ENCODE measurements at regions not wholly inside any gene's neighbourhood (a gene's known extent, or its start where the extent isn't known, plus 50 kb on each side); places are given as distances from the start of the nearest gene placed in this dataset.

DNA sequence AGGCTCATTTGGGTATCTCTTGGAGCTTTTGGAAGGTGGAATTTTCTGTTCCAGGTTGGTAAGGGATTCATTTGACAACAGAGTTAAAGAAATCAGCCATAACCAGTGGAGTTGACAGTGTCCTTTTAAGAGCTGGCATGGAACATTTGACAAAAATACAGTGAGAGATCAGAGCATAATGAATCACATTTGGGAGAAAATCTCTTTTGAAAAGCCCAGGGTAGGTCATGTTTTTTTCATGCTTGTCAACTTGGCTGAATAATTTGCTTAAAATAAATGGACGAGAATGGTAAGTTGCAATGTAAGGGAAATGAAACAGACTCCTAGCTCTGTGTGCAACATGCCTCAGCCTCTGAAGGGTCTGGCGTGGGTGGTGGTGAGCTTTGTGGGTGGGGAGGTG lies 235.3 kb upstream of the N4BP1 start:
- no peaks in the 10 kb centered on the region for H3K27me3 Mint-ChIP-seq
- H3K36me3 ChIP-seq (ENCODE audit: insufficient read depth, low read length), result no peaks in the 10 kb centered on the region
- DNase-seq, result no peak
- ChIA-PET CTCF (ENCODE audit: partially characterized antibody) (no interaction called here), POLR2A (ENCODE audit: partially characterized antibody) (no interaction called here)
- no peaks in the 10 kb centered on the region for H3K4me1 Mint-ChIP-seq
- H3K4me3 Mint-ChIP-seq, result no peak overlapping the region
- H3K27ac ChIP-seq (ENCODE audit: low read depth, low read length), result no peak overlapping the region
- H3K36me3 Mint-ChIP-seq, result no peaks in the 10 kb centered on the region
- H3K9me3 Mint-ChIP-seq, result peaks cover 0 to 5% (median 1%) of the 10 kb centered on the region in 8 donors
- no peaks in the 10 kb centered on the region for H3K27me3 ChIP-seq (ENCODE audit: insufficient read depth, low read length)
- intact Hi-C loops (cut with micrococcal nuclease), result no loop called here
- no peak overlapping the region for H3K27ac Mint-ChIP-seq
- H3K9me3 ChIP-seq (ENCODE audit: control insufficient read depth in 1 of 2, low read length in 2 of 2), result no peaks in the 10 kb centered on the region
- no peaks in the 10 kb centered on the region for H3K4me1 ChIP-seq (ENCODE audit: insufficient read depth, low read length)
- H3K4me3 ChIP-seq (ENCODE audit: low read length in 2 of 2), result no peak overlapping the region

DNA sequence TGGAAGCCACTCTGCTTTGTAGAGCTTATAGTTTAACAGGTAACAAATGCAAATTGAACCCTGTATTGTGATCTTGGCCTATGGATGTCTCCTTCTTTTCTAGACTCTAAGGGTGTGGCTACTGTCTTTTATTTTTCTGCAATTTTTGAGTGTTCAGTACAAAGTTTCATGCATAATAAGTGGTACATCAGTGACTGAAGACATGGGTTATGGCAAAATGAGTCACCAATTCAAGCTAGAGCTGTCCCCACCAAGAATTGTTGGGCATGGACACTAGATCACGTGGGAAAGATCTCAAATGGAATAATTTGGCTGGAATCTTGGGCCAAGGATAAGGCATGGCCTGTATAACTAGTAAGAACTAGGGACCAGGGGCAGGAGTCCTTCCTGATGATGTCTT lies 228.4 kb upstream of the N4BP1 start:
- H3K27ac ChIP-seq (ENCODE audit: low read depth, low read length), result no peak overlapping the region
- H3K4me1 ChIP-seq (ENCODE audit: insufficient read depth, low read length), result no peaks in the 10 kb centered on the region
- intact Hi-C loops (cut with micrococcal nuclease), result no loop called here
- Mint-ChIP-seq H3K27ac (no peak overlapping the region), H3K9me3 (peaks cover 0 to 6% (median 3%) of the 10 kb centered on the region in 8 donors), H3K36me3 (no peaks in the 10 kb centered on the region), H3K4me1 (no peaks in the 10 kb centered on the region), H3K4me3 (no peak overlapping the region), H3K27me3 (no peaks in the 10 kb centered on the region)
- no peak overlapping the region for H3K4me3 ChIP-seq (ENCODE audit: low read length in 2 of 2)
- ChIA-PET CTCF (ENCODE audit: partially characterized antibody) (no interaction called here), POLR2A (ENCODE audit: partially characterized antibody) (no interaction called here)
- DNase-seq, result no peak
- H3K36me3 ChIP-seq (ENCODE audit: insufficient read depth, low read length), result no peaks in the 10 kb centered on the region
- H3K27me3 ChIP-seq (ENCODE audit: insufficient read depth, low read length), result no peaks in the 10 kb centered on the region
- H3K9me3 ChIP-seq (ENCODE audit: control insufficient read depth in 1 of 2, low read length in 2 of 2), result no peaks in the 10 kb centered on the region

DNA sequence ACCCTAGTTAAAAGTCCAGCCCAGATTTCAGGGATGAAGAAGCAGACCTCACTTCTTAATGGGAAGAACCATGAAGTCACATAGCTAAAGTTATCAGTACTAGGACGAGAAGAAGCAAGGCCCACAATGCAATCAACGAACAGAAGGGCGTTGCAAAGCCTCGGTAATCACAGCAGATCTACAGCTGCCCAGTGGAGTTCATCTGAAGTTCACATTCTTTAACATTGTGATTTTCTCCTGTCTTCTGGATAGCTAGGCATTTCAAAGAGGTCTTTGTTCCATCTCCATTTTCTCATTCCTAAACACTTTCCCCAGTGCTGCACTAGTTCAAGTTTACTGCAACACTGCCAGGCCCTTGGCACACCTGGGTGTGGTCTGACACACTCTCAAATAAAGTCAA lies 226.7 kb upstream of the N4BP1 start:
- POLR2A ChIA-PET (ENCODE audit: partially characterized antibody), result no interaction called here
- no peaks in the 10 kb centered on the region for H3K9me3 ChIP-seq (ENCODE audit: control insufficient read depth in 1 of 2, low read length in 2 of 2)
- CTCF ChIA-PET (ENCODE audit: partially characterized antibody), result no interaction called here
- Mint-ChIP-seq H3K4me1 (no peaks in the 10 kb centered on the region), H3K4me3 (no peak overlapping the region), H3K36me3 (no peaks in the 10 kb centered on the region), H3K9me3 (peaks cover 0 to 6% (median 3%) of the 10 kb centered on the region in 8 donors), H3K27me3 (no peaks in the 10 kb centered on the region), H3K27ac (no peak overlapping the region)
- intact Hi-C loops (cut with micrococcal nuclease), result no loop called here
- no peak overlapping the region for H3K4me3 ChIP-seq (ENCODE audit: low read length in 2 of 2)
- H3K27ac ChIP-seq (ENCODE audit: low read depth, low read length), result no peak overlapping the region
- H3K27me3 ChIP-seq (ENCODE audit: insufficient read depth, low read length), result no peaks in the 10 kb centered on the region
- no peaks in the 10 kb centered on the region for H3K4me1 ChIP-seq (ENCODE audit: insufficient read depth, low read length)
- no peaks in the 10 kb centered on the region for H3K36me3 ChIP-seq (ENCODE audit: insufficient read depth, low read length)
- no peak for DNase-seq

DNA sequence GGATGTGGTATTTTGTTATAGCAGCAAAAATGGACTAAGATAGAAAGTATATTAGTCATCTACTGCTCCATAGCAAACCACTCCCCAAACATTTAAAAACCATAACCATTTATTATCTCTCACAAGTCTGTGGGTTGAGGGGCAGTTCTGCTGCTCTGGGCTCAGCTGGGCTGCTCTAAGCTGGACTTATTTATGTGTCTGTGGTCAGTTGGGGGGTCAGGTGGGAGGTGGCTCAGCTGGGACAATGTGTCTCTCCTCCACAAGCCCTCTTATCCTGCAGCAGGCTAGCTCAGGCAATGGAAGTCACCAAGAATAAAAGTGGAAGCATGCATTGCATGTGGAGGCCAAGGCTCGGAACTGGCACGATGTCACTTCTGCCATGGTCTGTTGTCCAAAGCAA lies 226.1 kb upstream of the N4BP1 start:
- H3K27me3 ChIP-seq (ENCODE audit: insufficient read depth, low read length), result no peaks in the 10 kb centered on the region
- no peaks in the 10 kb centered on the region for H3K9me3 ChIP-seq (ENCODE audit: control insufficient read depth in 1 of 2, low read length in 2 of 2)
- intact Hi-C loops (cut with micrococcal nuclease), result no loop called here
- H3K27ac ChIP-seq (ENCODE audit: low read depth, low read length), result no peak overlapping the region
- no peaks in the 10 kb centered on the region for H3K36me3 Mint-ChIP-seq
- peaks cover 0 to 6% (median 3%) of the 10 kb centered on the region in 8 donors for H3K9me3 Mint-ChIP-seq
- H3K4me1 Mint-ChIP-seq, result no peaks in the 10 kb centered on the region
- H3K4me3 Mint-ChIP-seq, result no peak overlapping the region
- no peaks in the 10 kb centered on the region for H3K36me3 ChIP-seq (ENCODE audit: insufficient read depth, low read length)
- H3K4me3 ChIP-seq (ENCODE audit: low read length in 2 of 2), result no peak overlapping the region
- no peaks in the 10 kb centered on the region for H3K4me1 ChIP-seq (ENCODE audit: insufficient read depth, low read length)
- H3K27ac Mint-ChIP-seq, result no peak overlapping the region
- no peak for DNase-seq
- no peaks in the 10 kb centered on the region for H3K27me3 Mint-ChIP-seq
- CTCF ChIA-PET (ENCODE audit: partially characterized antibody), result no interaction called here
- POLR2A ChIA-PET (ENCODE audit: partially characterized antibody), result no interaction called here

DNA sequence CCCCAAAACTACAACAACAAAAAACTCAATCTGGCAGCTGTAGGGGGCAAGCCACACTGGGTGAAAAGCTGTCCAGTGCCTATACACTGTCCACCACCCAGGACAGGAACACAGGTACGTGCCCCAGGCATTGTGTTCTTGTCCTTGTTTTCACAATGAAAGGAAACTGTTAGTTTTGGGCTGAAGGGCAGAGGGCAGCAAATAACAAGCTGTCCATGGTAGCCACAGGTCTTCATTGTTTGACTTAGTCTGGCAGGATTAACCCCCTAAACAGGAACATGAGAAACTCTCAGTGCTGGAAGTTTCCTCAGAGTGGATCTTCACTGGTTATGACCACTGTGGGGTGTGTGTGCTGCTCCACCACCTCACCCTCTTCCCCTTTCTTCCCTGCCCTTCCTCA lies 224.6 kb upstream of the N4BP1 start:
- Histone ChIP-seq H3K27me3 (ENCODE audit: insufficient read depth, low read length) (no peaks in the 10 kb centered on the region), H3K4me3 (ENCODE audit: low read length in 2 of 2) (no peak overlapping the region), H3K9me3 (ENCODE audit: control insufficient read depth in 1 of 2, low read length in 2 of 2) (no peaks in the 10 kb centered on the region), H3K36me3 (ENCODE audit: insufficient read depth, low read length) (no peaks in the 10 kb centered on the region), H3K4me1 (ENCODE audit: insufficient read depth, low read length) (no peaks in the 10 kb centered on the region), H3K27ac (ENCODE audit: low read depth, low read length) (no peak overlapping the region)
- ChIA-PET POLR2A (ENCODE audit: partially characterized antibody) (no interaction called here), CTCF (ENCODE audit: partially characterized antibody) (no interaction called here)
- H3K36me3 Mint-ChIP-seq, result no peaks in the 10 kb centered on the region
- intact Hi-C loops (cut with micrococcal nuclease), result no loop called here
- no peaks in the 10 kb centered on the region for H3K4me1 Mint-ChIP-seq
- DNase-seq, result no peak
- peaks cover 0 to 10% (median 3%) of the 10 kb centered on the region in 8 donors for H3K9me3 Mint-ChIP-seq
- no peak overlapping the region for H3K4me3 Mint-ChIP-seq
- H3K27me3 Mint-ChIP-seq, result no peaks in the 10 kb centered on the region
- H3K27ac Mint-ChIP-seq, result no peak overlapping the region

DNA sequence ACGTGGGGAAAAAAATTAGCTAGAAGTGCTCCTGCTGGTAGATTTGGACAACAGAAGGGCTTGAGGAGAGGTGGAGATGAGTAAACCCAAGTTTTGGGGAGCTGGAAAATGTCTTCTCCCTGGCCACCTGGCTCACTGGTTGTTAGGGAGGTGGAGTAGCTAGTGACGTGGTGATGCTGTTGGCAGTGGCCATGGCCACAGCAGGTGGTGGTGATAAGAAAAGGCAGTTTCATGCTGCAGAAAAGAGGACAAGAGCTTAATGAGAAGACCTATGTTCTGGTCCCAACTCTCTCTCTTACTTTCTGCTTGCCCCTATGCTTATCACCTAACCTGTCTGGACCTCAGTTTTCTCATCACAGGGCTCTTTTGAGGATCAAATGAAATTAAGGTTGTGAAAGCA lies 223.5 kb upstream of the N4BP1 start:
- no peaks in the 10 kb centered on the region for H3K4me1 Mint-ChIP-seq
- POLR2A ChIA-PET (ENCODE audit: partially characterized antibody), result no interaction called here
- H3K4me1 ChIP-seq (ENCODE audit: insufficient read depth, low read length), result no peaks in the 10 kb centered on the region
- no peak overlapping the region for H3K27ac ChIP-seq (ENCODE audit: low read depth, low read length)
- H3K36me3 Mint-ChIP-seq, result no peaks in the 10 kb centered on the region
- H3K9me3 Mint-ChIP-seq, result peaks cover 0 to 11% (median 3%) of the 10 kb centered on the region in 8 donors
- no peaks in the 10 kb centered on the region for H3K27me3 Mint-ChIP-seq
- H3K4me3 ChIP-seq (ENCODE audit: low read length in 2 of 2), result no peak overlapping the region
- H3K9me3 ChIP-seq (ENCODE audit: control insufficient read depth in 1 of 2, low read length in 2 of 2), result no peaks in the 10 kb centered on the region
- H3K4me3 Mint-ChIP-seq, result no peak overlapping the region
- intact Hi-C loops (cut with micrococcal nuclease), result no loop called here
- no peaks in the 10 kb centered on the region for H3K27me3 ChIP-seq (ENCODE audit: insufficient read depth, low read length)
- H3K36me3 ChIP-seq (ENCODE audit: insufficient read depth, low read length), result no peaks in the 10 kb centered on the region
- no peak overlapping the region for H3K27ac Mint-ChIP-seq
- CTCF ChIA-PET (ENCODE audit: partially characterized antibody), result no interaction called here
- no peak for DNase-seq

DNA sequence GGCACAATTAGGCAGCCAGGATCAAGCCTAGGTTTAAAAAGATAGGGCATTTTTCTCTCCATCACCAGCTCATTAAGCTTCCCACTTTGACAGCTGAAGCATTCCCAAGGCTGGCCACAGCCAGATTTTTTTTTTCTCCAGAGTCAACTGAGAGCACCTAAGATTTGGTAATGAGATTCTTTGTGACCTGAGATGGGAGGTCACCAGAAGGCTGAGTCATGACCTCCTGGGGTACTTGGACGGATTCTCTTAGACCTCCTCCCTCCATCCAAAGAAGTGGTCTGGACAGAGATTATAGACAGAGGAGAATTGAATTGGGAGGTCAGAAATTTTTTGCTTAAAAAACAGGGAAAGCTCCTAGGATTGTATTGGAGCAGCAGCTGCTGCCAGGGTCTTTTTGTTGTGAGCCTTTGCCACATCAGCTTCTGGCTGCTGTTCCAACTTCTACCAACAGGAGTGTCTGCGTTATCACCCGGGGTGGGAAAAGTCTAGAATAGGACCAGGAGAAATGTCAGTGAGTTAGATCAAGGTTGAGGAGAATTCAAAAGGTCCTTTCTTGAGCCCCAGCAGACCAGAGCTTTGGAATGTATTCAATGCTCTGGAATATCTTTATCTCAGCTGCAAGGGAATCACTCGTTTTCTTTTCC lies 221.2 kb upstream of the N4BP1 start:
- H3K27me3 ChIP-seq (ENCODE audit: insufficient read depth, low read length), result no peaks in the 10 kb centered on the region
- CTCF ChIA-PET (ENCODE audit: partially characterized antibody), result no interaction called here
- H3K36me3 Mint-ChIP-seq, result no peaks in the 10 kb centered on the region
- no peak overlapping the region for H3K4me3 Mint-ChIP-seq
- peaks cover 0 to 16% (median 3%) of the 10 kb centered on the region in 8 donors for H3K9me3 Mint-ChIP-seq
- H3K27ac Mint-ChIP-seq, result no peak overlapping the region
- intact Hi-C loops (cut with micrococcal nuclease), result no loop called here
- H3K9me3 ChIP-seq (ENCODE audit: control insufficient read depth in 1 of 2, low read length in 2 of 2), result no peaks in the 10 kb centered on the region
- no peaks in the 10 kb centered on the region for H3K27me3 Mint-ChIP-seq
- POLR2A ChIA-PET (ENCODE audit: partially characterized antibody), result no interaction called here
- no peaks in the 10 kb centered on the region for H3K4me1 ChIP-seq (ENCODE audit: insufficient read depth, low read length)
- no peak overlapping the region for H3K27ac ChIP-seq (ENCODE audit: low read depth, low read length)
- no peak overlapping the region for H3K4me3 ChIP-seq (ENCODE audit: low read length in 2 of 2)
- DNase-seq, result no peak
- no peaks in the 10 kb centered on the region for H3K4me1 Mint-ChIP-seq
- no peaks in the 10 kb centered on the region for H3K36me3 ChIP-seq (ENCODE audit: insufficient read depth, low read length)

Measured in CD4-positive, alpha-beta memory T cell (primary cell).